ENCODE measurements at regions not wholly inside any gene's neighbourhood (a gene's known extent, or its start where the extent isn't known, plus 50 kb on each side); places are given as distances from the start of the nearest gene placed in this dataset.
A peak's percentile ranks its signal among the peaks of the same experiment; 100 is the strongest.

- H3K4me1 Mint-ChIP-seq: peaks cover 39% of the 10 kb centered on the region
- H3K27ac ChIP-seq (ENCODE audit: low read depth in 1 of 2, low read length in 2 of 2): no peak overlapping the region
- peak overlapping the region in 2 of 7 donors; percentile 22 to 23 for H3K27ac Mint-ChIP-seq
- intact Hi-C loops (cut with micrococcal nuclease): no loop called here
- no peaks in the 10 kb centered on the region for H3K27me3 ChIP-seq (ENCODE audit: control insufficient read depth in 2 of 2, insufficient read depth in 2 of 2, low read length in 2 of 2)
- peaks cover 25 to 37% of the 10 kb centered on the region in 2 donors for H3K4me1 ChIP-seq (ENCODE audit: control insufficient read depth in 1 of 2, insufficient read depth in 2 of 2, low read length in 2 of 2)
- no peaks in the 10 kb centered on the region for H3K36me3 ChIP-seq (replicated peaks in 1 of 2; ENCODE audit: control insufficient read depth in 1 of 2, insufficient read depth in 2 of 2, low read length in 2 of 2)
- no peak overlapping the region for H3K9ac ChIP-seq (ENCODE audit: insufficient read depth, low read length, poor library complexity, severe bottlenecking)
- peak overlapping the region in 1 of 2 donors; percentile 33 for H3K4me3 Mint-ChIP-seq
- H3K4me2 ChIP-seq (replicated peaks; ENCODE audit: extremely low read depth, low read length, poor library complexity, severe bottlenecking): no peak overlapping the region
- H3K4me3 ChIP-seq (replicated peaks in 1 of 3; ENCODE audit: low read depth in 2 of 3, low read length in 3 of 3): no peak overlapping the region
- no peaks in the 10 kb centered on the region for H3K9me3 ChIP-seq (replicated peaks in 1 of 2; ENCODE audit: control insufficient read depth in 1 of 2, insufficient read depth in 1 of 2, low read length in 2 of 2)
- H3K36me3 Mint-ChIP-seq: peaks cover 1 to 3% of the 10 kb centered on the region in 2 donors
- H2AFZ ChIP-seq (ENCODE audit: insufficient read depth, low read depth, low read length, poor library complexity, severe bottlenecking): no peak overlapping the region
- no peaks in the 10 kb centered on the region for H3K79me2 ChIP-seq (ENCODE audit: insufficient read depth, low read length)
- WGBS (ENCODE audit: insufficient coverage): 100% methylated on average over 3 of the region's 9 CpGs
- H3K27me3 Mint-ChIP-seq (ENCODE audit: low read depth in 3 of 3): peaks cover 6 to 11% (median 9%) of the 10 kb centered on the region in 3 donors
- H4K20me1 ChIP-seq (ENCODE audit: insufficient read depth, low read length): no peaks in the 10 kb centered on the region
- H3K9me3 Mint-ChIP-seq: no peaks in the 10 kb centered on the region
- peak; percentile 47 to 84 (median 60) for DNase-seq
- no peak for TF ChIP-seq CTCF (IDR thresholded peaks at IDR 0.05)
Measured at GRCh38 chr3:107992976-107993684, 97.7 kb downstream of the CD47 start.

- no peak for TF ChIP-seq CTCF (IDR thresholded peaks at IDR 0.05)
- Mint-ChIP-seq H3K4me3 (no peak overlapping the region), H3K9me3 (no peaks in the 10 kb centered on the region), H3K27ac (no peak overlapping the region), H3K4me1 (peaks cover 56% of the 10 kb centered on the region), H3K36me3 (peaks cover 1 to 3% of the 10 kb centered on the region in 2 donors), H3K27me3 (ENCODE audit: low read depth in 3 of 3) (peaks cover 5 to 11% (median 8%) of the 10 kb centered on the region in 3 donors)
- Histone ChIP-seq H3K4me2 (replicated peaks; ENCODE audit: extremely low read depth, low read length, poor library complexity, severe bottlenecking) (no peak overlapping the region), H3K4me1 (ENCODE audit: control insufficient read depth in 1 of 2, insufficient read depth in 2 of 2, low read length in 2 of 2) (peaks cover 47 to 58% of the 10 kb centered on the region in 2 donors), H3K27me3 (ENCODE audit: control insufficient read depth in 2 of 2, insufficient read depth in 2 of 2, low read length in 2 of 2) (no peaks in the 10 kb centered on the region), H3K27ac (ENCODE audit: low read depth in 1 of 2, low read length in 2 of 2) (peak overlapping the region in 1 of 2 donors; percentile 94), H2AFZ (ENCODE audit: insufficient read depth, low read depth, low read length, poor library complexity, severe bottlenecking) (no peak overlapping the region), H3K79me2 (ENCODE audit: insufficient read depth, low read length) (no peaks in the 10 kb centered on the region), H3K9me3 (replicated peaks in 1 of 2; ENCODE audit: control insufficient read depth in 1 of 2, insufficient read depth in 1 of 2, low read length in 2 of 2) (no peaks in the 10 kb centered on the region), H3K36me3 (replicated peaks in 1 of 2; ENCODE audit: control insufficient read depth in 1 of 2, insufficient read depth in 2 of 2, low read length in 2 of 2) (no peaks in the 10 kb centered on the region), H3K4me3 (replicated peaks in 1 of 3; ENCODE audit: low read depth in 2 of 3, low read length in 3 of 3) (no peak overlapping the region), H4K20me1 (ENCODE audit: insufficient read depth, low read length) (no peaks in the 10 kb centered on the region), H3K9ac (ENCODE audit: insufficient read depth, low read length, poor library complexity, severe bottlenecking) (no peak overlapping the region)
- DNase-seq: no peak
- WGBS (ENCODE audit: insufficient coverage): no CpG with 5 or more reads among the region's 5 CpGs
- intact Hi-C loops (cut with micrococcal nuclease): no loop called here
Measured at GRCh38 chr3:107990926-107991325, 99.9 kb downstream of the CD47 start.
